ENCODE measurements at regions not wholly inside any gene's neighbourhood (a gene's known extent, or its start where the extent isn't known, plus 50 kb on each side); places are given as distances from the start of the nearest gene placed in this dataset.

DNA sequence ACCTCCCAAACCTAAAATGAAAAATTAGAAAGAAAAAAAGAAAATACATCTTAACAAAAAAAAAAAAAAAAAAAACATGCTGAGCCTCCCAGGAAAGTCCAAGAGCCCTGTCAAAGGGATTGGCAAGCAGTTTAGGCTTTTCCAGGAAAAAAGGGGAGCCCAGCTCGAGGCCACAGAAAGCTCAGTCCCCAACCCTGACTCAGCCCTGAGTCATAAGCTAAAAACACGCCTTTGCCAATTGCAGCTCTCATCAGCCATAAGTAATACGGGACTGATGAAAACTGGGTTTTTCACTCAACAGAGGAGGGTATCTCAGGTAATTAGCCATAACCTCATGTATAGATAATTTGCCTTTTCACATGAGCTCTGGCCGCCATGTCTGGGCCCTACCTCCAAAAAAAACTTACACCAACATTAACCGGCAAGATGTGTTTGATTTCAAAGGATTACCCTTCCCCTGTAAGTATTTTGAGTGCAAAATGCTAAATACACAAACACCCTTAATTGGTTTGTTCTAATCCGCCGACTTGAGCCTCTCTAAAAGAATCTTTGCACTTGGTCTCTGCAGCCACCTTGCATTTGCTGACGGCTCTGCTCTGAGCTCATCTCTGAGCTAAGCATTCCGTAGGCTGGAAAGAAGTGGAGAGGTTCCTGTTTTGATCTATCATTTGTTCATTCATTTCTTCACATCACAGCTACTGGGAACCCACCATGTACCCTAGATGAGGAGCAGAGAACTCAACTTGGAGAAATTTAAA is 319.2 kb downstream of the BCL11B start:
- H3K4me3 ChIP-seq (ENCODE audit: low read depth, low read length), result no peak overlapping the region
- peak; percentile 83 for DNase-seq (ENCODE audit: low read depth)
- TF ChIP-seq, protein P1, sequence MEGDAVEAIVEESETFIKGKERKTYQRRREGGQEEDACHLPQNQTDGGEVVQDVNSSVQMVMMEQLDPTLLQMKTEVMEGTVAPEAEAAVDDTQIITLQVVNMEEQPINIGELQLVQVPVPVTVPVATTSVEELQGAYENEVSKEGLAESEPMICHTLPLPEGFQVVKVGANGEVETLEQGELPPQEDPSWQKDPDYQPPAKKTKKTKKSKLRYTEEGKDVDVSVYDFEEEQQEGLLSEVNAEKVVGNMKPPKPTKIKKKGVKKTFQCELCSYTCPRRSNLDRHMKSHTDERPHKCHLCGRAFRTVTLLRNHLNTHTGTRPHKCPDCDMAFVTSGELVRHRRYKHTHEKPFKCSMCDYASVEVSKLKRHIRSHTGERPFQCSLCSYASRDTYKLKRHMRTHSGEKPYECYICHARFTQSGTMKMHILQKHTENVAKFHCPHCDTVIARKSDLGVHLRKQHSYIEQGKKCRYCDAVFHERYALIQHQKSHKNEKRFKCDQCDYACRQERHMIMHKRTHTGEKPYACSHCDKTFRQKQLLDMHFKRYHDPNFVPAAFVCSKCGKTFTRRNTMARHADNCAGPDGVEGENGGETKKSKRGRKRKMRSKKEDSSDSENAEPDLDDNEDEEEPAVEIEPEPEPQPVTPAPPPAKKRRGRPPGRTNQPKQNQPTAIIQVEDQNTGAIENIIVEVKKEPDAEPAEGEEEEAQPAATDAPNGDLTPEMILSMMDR (IDR thresholded peaks at IDR 0.05; ENCODE audit: low read depth, low read length, missing control alignments), result no peak
- in situ Hi-C loops (cut with HindIII; ENCODE audit: low sequenced_read_pairs), result no loop called here

- TF ChIP-seq, protein P1 (IDR thresholded peaks at IDR 0.05; ENCODE audit: low read depth, low read length, missing control alignments), result no peak
- H3K4me3 ChIP-seq (ENCODE audit: low read depth, low read length), result no peak overlapping the region
- in situ Hi-C loops (cut with HindIII; ENCODE audit: low sequenced_read_pairs), result no loop called here
- DNase-seq (ENCODE audit: low read depth), result peak; percentile 48
Measured at GRCh38 chr14:98953551-98954348, 318.2 kb downstream of the BCL11B start.

GRCh38 chr14:98954349-98955000 is 317.5 kb downstream of the BCL11B start:
- DNase-seq (ENCODE audit: low read depth), result no peak
- in situ Hi-C loops (cut with HindIII; ENCODE audit: low sequenced_read_pairs), result no loop called here
- H3K4me3 ChIP-seq (ENCODE audit: low read depth, low read length), result no peak overlapping the region
- TF ChIP-seq, protein P1 (IDR thresholded peaks at IDR 0.05; ENCODE audit: low read depth, low read length, missing control alignments), result no peak

DNA sequence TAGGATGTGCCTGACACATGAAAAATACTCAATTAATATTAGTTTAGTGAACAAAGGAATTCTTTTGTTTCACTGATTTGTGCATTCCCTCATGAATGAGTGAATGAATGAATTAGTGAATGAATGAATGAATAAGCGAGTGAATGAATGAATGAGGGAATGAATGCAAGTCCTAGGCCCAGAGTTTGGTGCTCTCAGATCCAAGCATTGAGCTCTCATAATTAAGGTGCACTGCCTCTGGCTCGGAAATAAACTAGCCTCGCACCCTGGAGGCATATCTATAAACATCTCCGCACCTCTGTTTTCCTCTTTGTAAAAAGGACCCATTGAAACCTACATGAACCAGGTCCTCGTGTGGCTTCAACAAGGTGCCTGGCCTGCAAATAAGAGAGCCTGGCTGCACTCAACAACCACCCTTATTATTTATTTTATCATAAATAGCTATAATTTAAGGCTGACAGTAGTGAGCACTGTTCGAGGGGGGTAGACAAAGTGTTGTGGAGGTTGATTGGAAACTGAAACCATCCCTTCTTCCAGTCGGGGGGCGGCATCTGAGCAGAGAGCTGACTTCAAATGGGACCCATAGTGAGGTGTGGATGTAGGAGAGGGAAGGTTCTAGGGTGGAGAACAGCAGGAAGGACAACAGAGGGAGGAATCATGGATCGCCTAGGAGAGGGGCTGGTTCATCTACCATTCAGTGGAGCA is 316.8 kb downstream of the BCL11B start:
- no peak overlapping the region for H3K4me3 ChIP-seq (ENCODE audit: low read depth, low read length)
- DNase-seq (ENCODE audit: low read depth), result no peak
- in situ Hi-C loops (cut with HindIII; ENCODE audit: low sequenced_read_pairs), result no loop called here
- TF ChIP-seq, protein P1 (IDR thresholded peaks at IDR 0.05; ENCODE audit: low read depth, low read length, missing control alignments), result no peak

DNA sequence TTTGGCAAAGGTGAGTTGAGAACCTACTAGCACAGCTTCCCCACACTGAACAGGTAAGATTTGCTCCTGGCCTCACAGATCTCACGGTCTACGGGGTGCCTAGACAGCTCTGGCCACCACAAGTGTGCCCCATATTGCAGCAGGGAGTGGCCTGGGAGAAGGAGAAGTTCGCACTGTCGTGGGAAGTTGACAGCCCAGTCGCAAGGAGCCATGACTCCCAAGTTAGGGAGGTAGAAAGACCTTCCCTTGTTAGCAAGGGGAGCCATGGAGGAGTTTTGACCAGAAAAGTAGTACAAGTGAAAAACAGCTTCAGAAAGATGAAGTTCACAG is 316.3 kb downstream of the BCL11B start:
- in situ Hi-C loops (cut with HindIII; ENCODE audit: low sequenced_read_pairs), result no loop called here
- TF ChIP-seq, protein P1 (IDR thresholded peaks at IDR 0.05; ENCODE audit: low read depth, low read length, missing control alignments), result no peak
- no peak overlapping the region for H3K4me3 ChIP-seq (ENCODE audit: low read depth, low read length)
- no peak for DNase-seq (ENCODE audit: low read depth)

DNA sequence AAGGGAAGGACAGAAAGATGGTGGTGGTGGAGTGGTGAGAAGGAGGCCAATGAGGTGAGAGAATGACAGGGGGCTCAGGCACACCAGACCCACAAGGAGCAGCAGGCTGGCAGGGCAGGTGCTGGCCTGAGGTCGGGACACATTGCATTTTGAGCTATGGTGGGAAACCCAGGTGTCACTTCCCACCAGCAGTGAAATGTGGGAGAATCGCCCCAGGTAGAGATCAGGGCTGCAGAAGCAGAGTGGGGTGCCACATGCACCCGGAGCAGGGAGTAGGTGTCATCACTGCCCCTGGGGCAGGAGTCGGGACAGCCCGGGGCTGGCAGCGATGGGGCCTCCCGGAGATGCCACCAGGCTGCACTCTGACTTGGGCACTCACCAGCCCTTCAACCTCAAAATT is 315.8 kb downstream of the BCL11B start:
- H3K4me3 ChIP-seq (ENCODE audit: low read depth, low read length), result no peak overlapping the region
- in situ Hi-C loops (cut with HindIII; ENCODE audit: low sequenced_read_pairs), result no loop called here
- TF ChIP-seq, protein P1 (IDR thresholded peaks at IDR 0.05; ENCODE audit: low read depth, low read length, missing control alignments), result no peak
- DNase-seq (ENCODE audit: low read depth), result no peak
